ENCODE measurements at regions not wholly inside any gene's neighbourhood (a gene's known extent, or its start where the extent isn't known, plus 50 kb on each side); places are given as distances from the start of the nearest gene placed in this dataset.

DNA sequence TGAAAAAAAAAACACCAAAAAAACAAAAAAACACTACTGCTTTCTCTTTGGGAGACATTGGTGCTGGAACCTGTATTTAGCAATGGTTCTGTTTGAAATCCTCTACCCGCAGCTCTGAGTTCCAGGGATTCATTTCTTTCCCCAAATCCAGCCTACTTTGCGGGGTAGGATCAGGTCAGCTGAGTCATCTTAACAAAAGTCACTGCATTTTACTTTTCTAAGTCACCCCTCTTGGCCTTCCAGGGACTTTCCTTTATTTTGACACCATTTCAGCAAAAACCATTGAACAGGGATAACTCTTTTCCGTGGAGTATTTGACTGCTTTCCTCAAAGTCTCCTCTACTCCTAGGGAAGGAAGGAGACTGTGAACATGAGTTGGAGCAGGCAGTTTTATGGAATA lies 837.6 kb downstream of the MAFB start:
- no peak for DNase-seq

GRCh38 chr20:39850821-39851330 lies 838.2 kb downstream of the MAFB start:
- no peak for DNase-seq

- no peak for DNase-seq
Measured at GRCh38 chr20:39850246-39850645, 838.8 kb downstream of the MAFB start.

DNA sequence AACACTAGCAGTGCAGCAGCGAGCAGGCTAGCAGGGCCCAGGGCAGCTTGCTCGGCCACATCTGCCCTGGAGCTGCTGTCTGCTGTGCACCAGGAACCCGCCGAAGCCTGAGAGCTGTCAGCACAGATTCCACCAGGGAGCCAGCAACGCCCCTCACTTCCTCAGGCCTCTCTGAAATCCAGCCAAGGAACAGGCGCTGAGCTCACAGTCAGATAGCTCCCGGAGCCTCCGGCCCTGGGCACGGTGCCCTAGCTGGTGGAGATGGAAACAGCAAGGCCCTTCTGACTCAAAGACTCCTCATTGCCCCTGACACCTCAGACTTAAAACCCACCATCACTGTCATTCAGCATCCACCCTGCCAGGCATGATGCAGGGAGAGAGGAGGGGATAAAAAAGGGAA lies 839.4 kb downstream of the MAFB start:
- no peak for DNase-seq

- DNase-seq, result no peak
Measured at GRCh38 chr20:39849171-39849570, 839.9 kb downstream of the MAFB start.

- no peak for DNase-seq
Measured at GRCh38 chr20:39839399-39840119, 849.5 kb downstream of the MAFB start.

DNA sequence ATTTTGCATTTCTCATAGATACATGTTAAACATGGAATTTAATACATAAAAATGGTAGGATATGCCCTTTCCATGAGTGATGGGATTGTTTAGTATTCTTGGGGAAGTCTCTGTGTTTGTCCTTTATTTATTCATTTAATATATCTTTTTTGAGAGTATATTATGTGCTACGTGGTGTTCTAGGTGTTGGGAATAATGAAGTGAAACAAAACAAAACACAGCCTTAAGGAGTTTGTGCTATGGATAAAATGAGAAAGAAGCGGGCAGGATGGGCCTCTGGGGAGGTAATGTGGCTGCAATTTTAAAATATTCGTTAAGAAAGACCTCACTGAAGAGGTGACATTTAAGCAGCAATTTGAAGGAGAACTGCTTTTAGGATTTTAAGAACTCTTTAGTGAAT lies 851.5 kb downstream of the MAFB start:
- no peak for DNase-seq

GRCh38 chr20:39835130-39835842 lies 853.8 kb downstream of the MAFB start:
- DNase-seq, result no peak

- DNase-seq, result no peak
Measured at GRCh38 chr20:39830903-39831302, 858.1 kb downstream of the MAFB start.

DNA sequence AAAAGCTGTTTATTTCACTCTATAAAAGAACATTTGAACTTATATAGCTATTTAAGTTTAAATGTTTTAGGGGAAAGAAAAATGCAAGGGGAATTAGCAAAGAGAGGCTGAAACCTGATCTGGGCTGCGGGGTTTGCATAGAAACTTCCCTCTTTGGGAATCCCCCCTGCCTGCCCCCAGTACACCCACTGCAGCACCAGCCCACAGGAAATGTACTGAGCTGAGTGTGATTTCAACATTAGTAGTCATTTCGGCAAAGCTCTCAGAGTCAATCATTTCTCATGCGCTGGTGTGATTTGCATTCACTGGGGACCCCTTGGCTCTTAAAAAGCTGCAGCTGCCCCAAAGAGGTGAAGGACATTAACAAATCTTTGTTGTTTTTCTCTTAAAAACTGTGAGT lies 859.4 kb downstream of the MAFB start:
- no peak for DNase-seq

DNA sequence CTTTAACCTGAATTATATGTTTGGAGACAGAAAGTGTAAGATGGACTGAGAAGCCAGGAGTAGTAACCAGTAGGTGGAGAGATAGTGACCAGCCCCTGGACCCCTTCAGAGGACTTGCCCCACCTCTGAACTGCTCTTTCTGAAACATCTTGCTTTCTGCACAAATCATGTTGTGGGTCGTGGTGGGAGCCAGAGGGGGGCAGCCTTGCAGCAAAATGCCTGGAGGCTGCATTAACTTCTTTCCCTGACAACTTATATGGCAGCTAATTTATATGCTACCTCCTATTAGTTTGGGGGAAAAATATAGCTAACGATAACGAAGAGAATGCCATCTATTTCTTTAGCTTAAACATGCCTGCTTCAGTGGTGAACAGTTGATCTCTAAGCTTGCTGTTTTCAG lies 859.8 kb downstream of the MAFB start:
- no peak for DNase-seq

- no peak for DNase-seq
Measured at GRCh38 chr20:39825950-39826349, 863.1 kb downstream of the MAFB start.

DNA sequence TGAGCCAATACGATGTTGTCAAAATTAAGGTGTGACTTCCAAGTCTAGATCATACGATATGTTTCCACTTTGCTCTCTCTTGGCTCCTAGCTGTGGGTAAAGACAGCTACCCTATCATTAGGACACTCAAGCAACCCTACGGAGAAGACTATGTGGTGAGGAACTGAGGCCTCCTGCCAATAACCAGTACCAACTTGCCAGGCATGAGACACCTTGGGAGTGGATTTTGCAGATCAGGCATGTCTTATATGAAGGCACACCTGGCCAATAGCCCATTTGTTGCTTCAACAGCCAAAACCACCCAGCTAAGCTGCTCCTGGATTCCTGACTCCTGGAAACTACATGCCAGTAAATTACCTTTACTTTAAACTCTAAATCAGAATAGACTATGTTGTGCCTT lies 863.4 kb downstream of the DHX35 start:
- no peak for DNase-seq

DNA sequence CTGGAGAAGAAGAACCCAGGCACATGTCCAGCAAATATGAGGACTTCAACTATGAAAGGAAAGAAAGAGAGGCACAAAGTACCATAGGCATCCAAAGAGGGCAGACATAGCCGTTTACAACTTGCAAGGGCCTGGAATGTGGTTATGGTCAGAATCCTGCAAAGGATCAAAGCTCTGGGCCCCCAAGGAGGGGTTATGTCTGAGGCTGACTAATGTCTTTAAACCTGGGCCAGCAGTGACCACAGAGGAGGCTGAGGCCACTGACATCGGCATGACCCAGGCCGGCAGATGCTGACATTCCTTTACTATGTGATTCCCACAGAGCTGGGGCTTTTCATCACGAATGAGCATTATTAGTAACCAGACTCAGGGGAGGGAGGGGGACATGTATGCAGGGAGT lies 861.1 kb downstream of the DHX35 start:
- DNase-seq, result no peak

GRCh38 chr20:39822667-39823066 lies 860.5 kb downstream of the DHX35 start:
- no peak for DNase-seq

DNA sequence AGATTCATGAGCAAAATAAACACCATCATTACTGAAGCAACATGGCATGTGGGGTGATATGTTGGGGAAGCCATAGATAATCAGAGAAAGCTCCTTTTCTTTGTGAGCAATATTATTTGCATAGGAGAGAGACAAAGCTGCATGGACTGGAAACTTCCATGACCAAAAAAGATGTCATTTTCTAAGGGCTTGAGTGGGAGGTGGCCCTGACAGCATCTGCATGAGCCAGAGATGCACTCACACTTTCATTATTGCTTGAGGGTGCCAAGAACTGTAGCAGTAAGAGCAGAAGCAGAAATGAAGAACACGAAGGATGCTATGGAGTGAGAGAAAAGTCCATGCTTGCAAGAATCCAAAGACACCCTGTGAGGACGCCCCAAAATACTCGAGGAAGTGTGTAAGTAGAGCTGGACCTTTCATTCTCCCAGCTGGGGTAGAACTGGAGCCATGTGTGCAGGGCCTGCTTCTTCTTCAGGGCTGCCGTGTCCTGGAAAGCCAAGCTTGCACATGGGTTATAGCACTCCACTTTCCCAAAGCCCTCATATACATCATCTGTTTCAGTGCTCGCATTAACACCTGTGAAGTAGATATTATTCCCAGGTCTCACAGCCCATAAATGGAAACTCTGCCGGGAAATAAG lies 851.2 kb downstream of the DHX35 start:
- no peak for DNase-seq

DNA sequence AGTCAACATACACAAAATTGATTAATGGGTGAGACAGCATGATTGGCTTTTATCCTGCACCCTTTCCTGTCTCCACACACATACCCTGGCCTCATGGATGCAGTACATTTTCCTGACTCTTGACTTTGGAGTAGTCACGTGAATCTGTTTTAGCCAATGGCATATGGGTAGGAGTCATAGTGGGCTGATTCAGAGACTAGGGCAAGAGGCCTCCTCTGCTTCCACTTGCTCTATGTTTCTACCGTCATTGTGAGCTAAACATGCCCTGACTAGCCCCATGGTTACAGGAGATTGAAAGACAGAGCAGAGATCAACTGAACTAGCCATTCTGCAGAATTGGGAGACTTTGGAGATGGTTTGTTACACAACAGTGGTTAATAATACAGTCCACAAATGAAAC lies 850.0 kb downstream of the DHX35 start:
- no peak for DNase-seq

DNA sequence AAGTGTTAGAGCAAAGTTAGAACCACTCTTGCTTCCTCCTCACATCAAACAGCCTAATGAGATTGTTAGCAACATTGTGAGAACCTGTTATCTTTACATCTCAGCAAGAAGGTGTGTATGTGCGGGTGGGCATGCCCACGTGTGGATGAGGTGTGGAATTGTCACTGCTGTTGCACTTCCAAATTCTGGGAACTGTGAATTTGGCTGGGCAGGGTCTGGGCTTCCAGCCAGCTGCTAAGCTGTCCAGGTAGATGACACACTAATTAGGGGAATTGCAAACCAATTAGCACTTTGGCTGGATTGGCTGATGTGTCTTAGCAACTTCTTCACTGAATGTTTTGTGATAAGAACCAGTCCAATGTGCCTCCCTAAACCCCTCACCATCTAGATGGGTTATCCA lies 848.2 kb downstream of the DHX35 start:
- no peak for DNase-seq

DNA sequence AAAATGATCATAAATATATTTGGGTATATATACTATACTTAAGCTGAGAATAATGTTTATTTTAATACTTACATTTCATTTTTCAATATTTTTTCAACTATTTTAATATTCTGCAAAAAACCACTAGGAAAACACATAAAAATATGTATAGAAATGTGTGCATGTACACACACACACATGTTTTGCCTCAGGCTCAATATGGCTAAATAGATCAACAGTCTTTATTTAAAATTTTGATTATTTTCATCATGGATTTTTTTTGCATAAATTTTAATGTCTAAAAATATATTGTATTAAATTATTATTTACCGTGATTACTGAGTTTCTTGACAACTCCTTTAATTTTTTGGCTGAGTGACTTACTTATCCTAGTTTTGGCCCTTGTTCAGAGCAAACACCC lies 846.5 kb downstream of the DHX35 start:
- no peak for DNase-seq

GRCh38 chr20:39800548-39800947 lies 838.4 kb downstream of the DHX35 start:
- DNase-seq, result no peak

GRCh38 chr20:39800111-39800510 lies 838.0 kb downstream of the DHX35 start:
- DNase-seq, result no peak

GRCh38 chr20:39799366-39799965 lies 837.3 kb downstream of the DHX35 start:
- no peak for DNase-seq

DNA sequence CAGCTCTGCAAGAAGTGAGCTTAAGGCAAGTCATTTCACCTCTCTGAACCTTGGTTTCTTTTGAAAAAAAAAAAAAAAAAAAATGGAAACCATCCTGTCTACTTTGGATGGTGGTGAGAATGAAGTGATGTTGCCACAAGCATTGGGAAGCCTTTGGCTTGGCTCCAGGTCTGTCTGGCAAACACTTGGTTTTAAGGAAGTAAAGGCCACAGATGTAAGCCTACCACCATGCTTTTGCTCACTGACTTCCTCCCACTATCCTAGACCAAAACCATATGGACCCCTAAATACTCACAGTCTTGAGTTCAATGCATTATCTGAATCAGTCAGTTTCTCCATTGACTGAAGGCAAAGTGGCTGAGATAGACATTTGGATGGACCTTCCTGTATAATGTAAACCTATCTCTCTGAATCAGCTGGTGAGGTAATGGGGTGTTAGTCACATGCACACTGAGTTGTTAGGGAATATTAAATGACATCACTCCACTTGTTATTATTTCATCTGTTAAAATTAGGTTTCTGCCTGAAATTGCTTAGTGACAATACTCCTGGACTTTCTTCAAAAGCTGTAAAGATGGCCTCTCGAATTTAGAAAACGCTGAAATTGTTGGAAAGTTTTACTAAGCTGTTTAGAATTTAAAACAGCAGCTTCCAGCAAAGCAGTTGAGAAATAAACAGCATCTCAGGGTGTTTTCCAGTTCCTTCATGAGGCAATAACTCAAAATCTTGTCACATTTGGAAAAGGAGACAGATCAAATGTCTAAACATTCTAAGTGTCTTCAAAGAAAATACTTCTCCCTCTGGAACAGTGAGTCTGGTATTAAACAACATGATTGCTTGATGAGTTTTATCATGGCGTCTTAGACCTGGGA lies 833.5 kb downstream of the DHX35 start:
- DNase-seq, result no peak

Measured in AML-193 (cell line).